Fibroblast of lung (primary cell): ENCODE measurements at regions not wholly inside any gene's neighbourhood (a gene's known extent, or its start where the extent isn't known, plus 50 kb on each side); places are given as distances from the start of the nearest gene placed in this dataset.

Experiments
- CTCF ChIP-seq, 2 donors: IDR thresholded peaks in 1 of 2; conservative IDR thresholded peaks in 1 of 2; 1 replicate in 1 of 2; 2 replicates in 1 of 2; pipeline ENCODE4 v1.5.1; 2011 to 2012; ENCODE audit warnings: low read length in 2 of 2, control low read depth in 1 of 2, inconsistent platforms in 1 of 2, low read depth in 1 of 2, mild to moderate bottlenecking in 1 of 2
- EZH2 ChIP-seq: IDR thresholded peaks from 2 replicates; pipeline ENCODE4 v1.5.1; 2012; ENCODE audit warnings: low read length, control low read depth, mild to moderate bottlenecking; ENCODE audit errors: missing control alignments

- TF ChIP-seq CTCF (conservative IDR thresholded peaks at IDR 0.05 in 1 of 2, IDR thresholded peaks at IDR 0.05 in 1 of 2; ENCODE audit: low read depth in 1 of 2, low read length in 2 of 2) (no peak), EZH2 (no peak)
These were observed 94.5 kb upstream of the UPP2 start for GRCh38 chr2:158006961-158007719.
